OCI-LY3 (cell line): ENCODE measurements at regions not wholly inside any gene's neighbourhood (a gene's known extent, or its start where the extent isn't known, plus 50 kb on each side); places are given as distances from the start of the nearest gene placed in this dataset.
A peak's percentile ranks its signal among the peaks of the same experiment; 100 is the strongest.

Experiments
- H2AFZ ChIP-seq: fragments of 200-600, 300-600 bp; shearing (Covaris generic); 2 replicates; pipeline ENCODE4 v1.6.0; 2014; ENCODE audit warnings: antibody characterized with exemption, low read depth, low read length
- H3K27ac ChIP-seq: fragments of 200-600, 300-600 bp; sonication (generic); 2 replicates; pipeline ENCODE4 v1.5.1; 2014; ENCODE audit warnings: mild to moderate bottlenecking, low read length, moderate library complexity, mixed read lengths
- H3K27me3 ChIP-seq: fragments of 200-600, 300-600 bp; sonication (generic); 2 replicates; pipeline ENCODE4 v1.6.1; 2014; ENCODE audit warnings: low read depth, low read length, mixed read lengths
- H3K36me3 ChIP-seq: fragments of 200-600, 300-600 bp; sonication (generic); replicated peaks from 2 replicates; pipeline ENCODE3; 2014; ENCODE audit warnings: low read depth, low read length, mixed read lengths
- H3K4me1 ChIP-seq: fragments of 300-600, 200-600 bp; sonication (generic); 2 replicates; pipeline ENCODE4 v1.6.1; 2014; ENCODE audit warnings: low read length, mixed read lengths
- H3K4me2 ChIP-seq: fragments of 200-600, 300-600 bp; sonication (generic); 2 replicates; pipeline ENCODE4 v1.6.1; 2014; ENCODE audit warnings: low read length, mixed read lengths
- H3K4me3 ChIP-seq: fragments of 300-600, 200-600 bp; sonication (generic); 2 replicates; pipeline ENCODE4 v1.5.1; 2014; ENCODE audit warnings: antibody characterized with exemption, mild to moderate bottlenecking, low read length, moderate library complexity
- H3K79me2 ChIP-seq: fragments of 300-600, 200-600 bp; shearing (Covaris generic); 2 replicates; pipeline ENCODE4 v1.6.1; 2014; ENCODE audit warnings: mild to moderate bottlenecking, low read length, mixed read lengths
- H3K9ac ChIP-seq: fragments of 300-600, 200-600 bp; shearing (Covaris generic); 2 replicates; pipeline ENCODE4 v1.6.0; 2014; ENCODE audit warnings: mild to moderate bottlenecking, low read length, moderate library complexity
- H3K9me3 ChIP-seq: fragments of 200-600, 300-600 bp; shearing (Covaris generic); 2 replicates; pipeline ENCODE4 v1.6.1; 2014; ENCODE audit warnings: low read length, mixed read lengths; ENCODE audit not compliant: insufficient read depth
- H4K20me1 ChIP-seq: fragments of 200-600, 300-600 bp; sonication (generic); 2 replicates; pipeline ENCODE4 v1.6.1; 2016; ENCODE audit warnings: low read length, mixed read lengths; ENCODE audit not compliant: insufficient read depth
- CTCF ChIP-seq: fragments of 200-600, 300-600 bp; sonication (generic); IDR thresholded peaks from 2 replicates; pipeline ENCODE4 v1.5.1; 2014; ENCODE audit warnings: antibody characterized with exemption, low read length, low read depth
- EZH2phosphoT487 ChIP-seq: fragments of 200-600 bp; shearing (Covaris generic); IDR thresholded peaks from 2 replicates; pipeline ENCODE4 v1.6.1; 2018; ENCODE audit warnings: antibody characterized with exemption, mixed run types, low read depth

GRCh38 chr6:74658391-74658790, 547.5 kb downstream of the COL12A1 start:
- no peak overlapping the region for H3K4me2 ChIP-seq
- no peak overlapping the region for H2AFZ ChIP-seq
- H3K27ac ChIP-seq: no peak overlapping the region

GRCh38 chr6:74657931-74658330, 547.9 kb downstream of the COL12A1 start:
- no peaks in the 10 kb centered on the region for H3K9me3 ChIP-seq
- H3K36me3 ChIP-seq: no peaks in the 10 kb centered on the region
- TF ChIP-seq EZH2phosphoT487: no peak
- no peak for TF ChIP-seq CTCF
- H3K9ac ChIP-seq: no peak overlapping the region
- H3K27me3 ChIP-seq: no peaks in the 10 kb centered on the region
- H3K4me1 ChIP-seq: peaks cover 13% of the 10 kb centered on the region
- H2AFZ ChIP-seq: no peak overlapping the region
- H3K4me2 ChIP-seq: no peak overlapping the region
- no peaks in the 10 kb centered on the region for H3K79me2 ChIP-seq
- H3K27ac ChIP-seq: no peak overlapping the region
- H3K4me3 ChIP-seq: no peak overlapping the region
- no peaks in the 10 kb centered on the region for H4K20me1 ChIP-seq

More at GRCh38 chr6:74658391-74658790, 547.5 kb downstream of the COL12A1 start:
- no peaks in the 10 kb centered on the region for H3K9me3 ChIP-seq
- H3K27me3 ChIP-seq: no peaks in the 10 kb centered on the region
- no peak overlapping the region for H3K4me3 ChIP-seq
- TF ChIP-seq EZH2phosphoT487 (no peak), CTCF (no peak)
- H3K9ac ChIP-seq: no peak overlapping the region
- H3K36me3 ChIP-seq: no peaks in the 10 kb centered on the region
- no peaks in the 10 kb centered on the region for H3K79me2 ChIP-seq
- H4K20me1 ChIP-seq: no peaks in the 10 kb centered on the region
- H3K4me1 ChIP-seq: peaks cover 13% of the 10 kb centered on the region

GRCh38 chr6:74657011-74657410, 548.8 kb downstream of the COL12A1 start:
- Histone ChIP-seq H3K4me2 (peak overlapping the region; percentile 39), H4K20me1 (no peaks in the 10 kb centered on the region), H3K27ac (peak overlapping the region; percentile 24; the same call in 1 of the 2 replicates), H3K9me3 (no peaks in the 10 kb centered on the region), H3K9ac (no peak overlapping the region), H3K79me2 (no peaks in the 10 kb centered on the region), H3K4me3 (no peak overlapping the region), H2AFZ (no peak overlapping the region), H3K27me3 (no peaks in the 10 kb centered on the region), H3K4me1 (peaks cover 13% of the 10 kb centered on the region), H3K36me3 (no peaks in the 10 kb centered on the region)
- TF ChIP-seq EZH2phosphoT487: no peak
- TF ChIP-seq CTCF: no peak

GRCh38 chr6:74656453-74656852, 549.4 kb downstream of the COL12A1 start:
- Histone ChIP-seq H2AFZ (no peak overlapping the region), H3K4me3 (no peak overlapping the region)
- TF ChIP-seq CTCF (no peak), EZH2phosphoT487 (no peak)

More at GRCh38 chr6:74656453-74656852, 549.4 kb downstream of the COL12A1 start:
- Histone ChIP-seq H3K79me2 (no peaks in the 10 kb centered on the region), H3K4me1 (peaks cover 13% of the 10 kb centered on the region), H3K4me2 (peak overlapping the region; percentile 39), H3K27ac (peak overlapping the region; percentile 24; the same call in 1 of the 2 replicates), H3K27me3 (no peaks in the 10 kb centered on the region), H3K9ac (no peak overlapping the region), H4K20me1 (no peaks in the 10 kb centered on the region), H3K36me3 (no peaks in the 10 kb centered on the region), H3K9me3 (no peaks in the 10 kb centered on the region)
